ENCODE measurements at regions not wholly inside any gene's neighbourhood (a gene's known extent, or its start where the extent isn't known, plus 50 kb on each side); places are given as distances from the start of the nearest gene placed in this dataset.
A peak's percentile ranks its signal among the peaks of the same experiment; 100 is the strongest.
"Not testable (repeated sequence)": the region's sequence is repeated elsewhere in the genome, so short reads cannot be mapped to it uniquely, and the experiment has no call there.

- no peak for DNase-seq (ENCODE audit: low read depth, low spot score)
Observed at GRCh38 chr2:236825989-236826510, 256.4 kb downstream of the ACKR3 start.

- DNase-seq (ENCODE audit: low read depth, low spot score), result no peak
Observed at GRCh38 chr2:236826606-236827156, 257.1 kb downstream of the ACKR3 start.

DNA sequence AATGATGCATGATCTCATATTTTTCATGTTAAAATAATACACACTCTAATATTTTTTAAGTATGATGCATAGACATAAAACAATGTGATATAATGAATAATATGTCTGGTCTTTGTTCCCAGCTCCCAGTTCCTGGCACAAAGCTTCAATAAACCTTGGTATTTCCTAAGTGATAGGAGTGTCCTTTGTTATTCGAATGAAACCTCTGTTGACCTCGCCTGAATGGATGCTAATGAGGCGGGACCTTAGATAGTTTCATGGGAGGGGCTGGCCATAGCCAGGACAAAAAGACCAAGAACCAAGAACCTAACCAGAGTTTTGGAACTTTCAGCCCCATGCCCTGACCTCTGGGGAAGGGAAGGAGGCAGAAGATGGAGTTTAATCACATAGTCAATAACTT, 257.7 kb upstream of the COPS8 start:
- DNase-seq (ENCODE audit: low read depth, low spot score), result peak; percentile 59

- no peak for DNase-seq (ENCODE audit: low read depth, low spot score)
Observed at GRCh38 chr2:236828820-236829219, 256.9 kb upstream of the COPS8 start.

GRCh38 chr2:236830926-236831325, 254.8 kb upstream of the COPS8 start:
- DNase-seq (ENCODE audit: low read depth, low spot score), result no peak

DNA sequence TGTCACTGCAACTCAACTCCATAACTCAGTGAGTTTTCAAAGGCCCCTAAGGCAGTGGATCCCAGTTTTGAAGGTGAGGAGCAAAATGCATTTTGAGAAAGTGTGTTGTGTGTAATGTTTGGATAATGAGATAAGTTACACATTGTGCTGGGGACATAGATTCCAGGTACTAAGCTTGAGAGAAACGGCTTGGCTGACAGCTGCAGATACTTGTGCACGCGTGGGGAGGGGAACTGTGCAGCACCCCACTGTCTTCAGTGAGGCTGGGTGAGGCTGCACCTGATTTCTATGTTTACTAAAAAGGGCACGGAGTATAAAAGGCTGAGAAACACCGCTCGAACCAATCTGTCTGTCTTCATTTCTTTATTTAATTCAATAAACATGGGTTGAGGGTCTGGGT, 254.0 kb upstream of the COPS8 start:
- no peak for DNase-seq (ENCODE audit: low read depth, low spot score)

DNA sequence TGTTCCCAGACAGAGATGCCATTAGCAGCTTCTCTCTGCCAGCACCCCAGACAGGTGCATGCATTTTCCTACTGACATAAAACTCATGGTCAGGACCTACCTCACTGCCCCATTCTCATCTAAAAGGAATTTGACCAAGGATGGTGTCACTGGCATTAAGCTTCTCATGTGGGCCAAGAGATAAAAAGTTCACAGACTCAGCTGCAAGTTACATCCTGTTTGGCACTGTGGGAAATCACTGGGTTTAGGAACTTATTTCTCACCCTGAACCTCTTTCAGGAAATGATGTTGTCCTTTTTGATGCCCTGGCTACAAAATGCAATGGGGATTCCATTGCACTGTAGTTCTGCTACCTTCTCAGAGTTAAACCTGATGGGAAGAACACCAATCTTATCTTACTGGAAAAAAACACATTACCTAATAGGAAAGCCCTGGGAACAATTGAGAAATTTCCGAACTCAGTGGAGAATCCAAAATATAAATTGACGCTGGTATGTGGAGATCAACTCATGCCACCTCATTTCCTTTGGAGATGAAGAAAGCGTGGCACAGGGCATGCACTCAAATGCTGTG, 252.1 kb upstream of the COPS8 start:
- DNase-seq (ENCODE audit: low read depth, low spot score), result no peak

DNA sequence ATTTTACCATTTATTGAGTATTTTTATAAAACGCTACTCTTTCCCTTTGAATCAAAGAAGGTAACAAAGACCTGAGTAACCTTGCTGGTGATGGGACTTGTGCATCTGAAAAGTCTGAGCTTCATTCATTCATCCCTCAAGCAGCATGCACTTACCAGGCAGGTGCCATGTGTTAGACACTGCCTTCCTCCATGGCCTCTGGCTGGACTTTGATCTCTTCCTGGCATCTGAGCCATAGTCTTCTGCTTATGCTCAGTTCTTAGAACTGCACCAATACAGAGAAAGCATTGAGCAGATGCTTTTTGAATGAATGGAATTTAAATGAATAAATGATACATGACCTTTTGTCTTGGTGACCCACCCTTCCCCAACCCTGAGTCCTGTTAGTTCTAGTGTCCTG, 251.4 kb upstream of the COPS8 start:
- no peak for DNase-seq (ENCODE audit: low read depth, low spot score)

DNA sequence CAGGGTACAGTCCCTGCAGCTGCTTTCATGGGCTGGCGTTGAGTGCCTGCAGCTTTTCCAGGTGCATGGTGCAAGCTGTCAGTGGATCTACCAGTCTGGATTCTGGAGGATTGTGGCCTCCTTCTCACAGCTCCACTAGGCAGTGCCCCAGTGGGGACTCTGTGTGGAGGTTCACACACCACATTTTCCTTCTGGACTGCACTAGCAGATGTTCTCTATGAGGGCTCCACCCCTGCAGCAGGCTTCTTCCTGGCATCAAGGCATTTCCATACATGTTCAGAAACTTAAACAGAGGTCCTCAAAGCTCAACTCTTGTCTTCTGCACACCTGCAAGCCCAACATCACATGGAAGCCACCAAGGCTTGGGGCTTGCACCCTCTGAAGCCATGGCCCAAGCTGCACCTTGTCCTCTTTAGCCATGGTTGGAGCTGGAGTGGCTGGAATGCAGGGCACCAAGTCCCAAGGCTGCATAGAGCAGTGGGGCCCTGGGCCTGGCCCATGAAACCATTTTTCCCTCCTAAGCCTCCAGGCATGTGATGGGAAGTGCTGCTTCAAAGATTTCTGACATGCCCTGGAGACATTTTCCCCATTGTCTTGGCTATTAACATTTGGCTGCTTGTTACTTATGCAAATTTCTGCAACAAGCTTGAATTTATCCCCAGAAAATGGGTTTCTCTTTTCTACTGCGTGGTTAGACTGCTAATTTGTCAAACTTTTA, 250.2 kb upstream of the COPS8 start:
- no peak for DNase-seq (ENCODE audit: low read depth, low spot score)

- not testable (repeated sequence) for DNase-seq (ENCODE audit: low read depth, low spot score)
Observed at GRCh38 chr2:236836028-236836427, 249.7 kb upstream of the COPS8 start.

- no peak for DNase-seq (ENCODE audit: low read depth, low spot score)
Observed at GRCh38 chr2:236840215-236840614, 245.5 kb upstream of the COPS8 start.

DNA sequence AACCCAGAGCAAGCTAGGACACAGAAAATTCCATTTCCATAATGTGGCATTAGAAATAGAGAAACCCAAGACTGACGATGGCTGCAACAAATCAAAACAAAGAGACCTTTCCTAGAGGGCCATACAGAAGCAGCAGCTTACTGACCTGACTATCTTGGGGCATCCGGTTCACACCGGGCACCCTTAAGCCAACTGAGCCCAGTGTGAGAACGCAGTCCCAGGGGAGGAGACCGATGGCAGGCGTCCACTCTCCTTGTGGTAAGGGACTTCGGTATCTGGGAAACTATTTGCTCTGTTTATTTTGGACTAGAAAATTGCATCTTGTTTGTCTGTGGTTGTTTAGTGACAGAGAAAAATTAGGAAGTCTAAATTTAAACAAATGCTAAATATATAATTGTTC, 244.8 kb upstream of the COPS8 start:
- no peak for DNase-seq (ENCODE audit: low read depth, low spot score)

DNA sequence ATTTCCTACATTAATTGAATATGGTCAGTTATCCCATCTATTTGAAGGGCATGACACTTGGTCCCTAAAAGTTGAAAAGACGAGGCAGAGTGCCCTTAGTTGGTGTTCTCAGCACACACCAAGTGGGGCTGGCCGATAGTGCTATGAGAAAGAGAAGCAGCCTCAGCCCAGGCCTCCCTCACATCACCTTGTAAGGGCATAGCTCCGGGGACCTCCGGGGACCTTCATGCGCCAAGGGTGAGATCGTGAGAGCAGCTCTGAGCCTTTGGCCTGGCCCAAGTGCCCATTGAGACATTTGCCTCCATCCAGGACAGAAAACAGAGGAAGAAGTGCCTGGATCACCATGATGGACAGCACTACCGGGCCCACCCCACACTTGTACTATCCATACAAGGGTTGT, 244.3 kb upstream of the COPS8 start:
- no peak for DNase-seq (ENCODE audit: low read depth, low spot score)

DNA sequence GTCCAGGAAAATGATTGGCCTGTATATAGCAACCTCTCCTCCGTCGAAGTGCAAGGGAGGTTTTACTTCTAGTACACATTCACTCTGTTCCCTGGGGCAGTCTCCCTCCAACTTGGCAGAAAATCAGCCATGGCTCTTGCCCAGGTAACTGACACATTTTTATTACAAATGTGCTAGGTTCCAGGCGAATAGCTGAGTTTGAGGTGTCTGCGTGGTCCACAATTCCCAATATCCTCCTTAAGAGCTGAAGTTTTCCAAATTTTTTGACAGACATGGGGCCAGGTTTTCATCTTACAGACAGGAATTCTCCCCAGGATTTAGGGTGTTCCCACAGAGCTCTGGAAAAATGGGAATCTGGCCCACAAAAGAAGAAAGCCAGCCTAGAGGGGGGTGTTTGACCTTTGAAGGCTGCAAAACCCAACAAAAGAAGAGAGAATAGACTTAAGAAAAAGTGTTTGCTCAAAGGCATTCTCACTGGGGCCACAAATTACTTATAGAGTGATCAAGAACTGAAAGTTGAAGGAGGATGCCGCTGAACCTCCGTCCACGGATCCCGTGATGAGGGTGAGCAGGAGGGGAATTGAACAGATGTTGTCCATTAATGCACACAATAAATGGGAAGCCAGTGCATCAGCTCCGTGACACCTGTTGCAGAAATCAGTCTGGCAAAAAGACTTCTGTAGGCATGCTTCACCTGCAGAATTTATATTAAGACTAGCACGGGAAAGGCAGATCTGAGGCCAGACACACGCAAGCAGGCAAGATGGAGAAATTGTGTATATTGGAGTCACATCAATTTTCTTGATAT, 242.3 kb upstream of the COPS8 start:
- no peak for DNase-seq (ENCODE audit: low read depth, low spot score)

GRCh38 chr2:236844711-236845110, 241.0 kb upstream of the COPS8 start:
- DNase-seq (ENCODE audit: low read depth, low spot score), result no peak

DNA sequence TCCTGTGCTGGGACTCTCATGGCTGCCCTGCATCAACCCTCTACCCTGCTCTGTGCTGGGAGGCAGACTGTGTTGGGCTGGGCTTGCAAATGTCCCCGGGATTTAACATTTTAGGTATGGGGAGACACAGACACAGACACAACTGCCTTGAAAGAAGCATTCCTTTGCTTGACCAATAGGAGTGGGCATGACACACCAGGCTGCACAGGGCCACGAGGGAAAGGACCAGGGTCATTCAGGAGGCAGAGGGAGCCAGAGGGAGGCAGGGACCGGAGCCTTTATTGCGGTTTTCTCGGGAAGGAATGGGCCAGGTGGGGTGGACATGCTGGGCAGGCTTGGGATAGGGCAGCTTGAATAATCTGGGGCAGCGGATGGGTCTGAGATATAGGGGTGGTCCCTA, 238.7 kb upstream of the COPS8 start:
- no peak for DNase-seq (ENCODE audit: low read depth, low spot score)

DNA sequence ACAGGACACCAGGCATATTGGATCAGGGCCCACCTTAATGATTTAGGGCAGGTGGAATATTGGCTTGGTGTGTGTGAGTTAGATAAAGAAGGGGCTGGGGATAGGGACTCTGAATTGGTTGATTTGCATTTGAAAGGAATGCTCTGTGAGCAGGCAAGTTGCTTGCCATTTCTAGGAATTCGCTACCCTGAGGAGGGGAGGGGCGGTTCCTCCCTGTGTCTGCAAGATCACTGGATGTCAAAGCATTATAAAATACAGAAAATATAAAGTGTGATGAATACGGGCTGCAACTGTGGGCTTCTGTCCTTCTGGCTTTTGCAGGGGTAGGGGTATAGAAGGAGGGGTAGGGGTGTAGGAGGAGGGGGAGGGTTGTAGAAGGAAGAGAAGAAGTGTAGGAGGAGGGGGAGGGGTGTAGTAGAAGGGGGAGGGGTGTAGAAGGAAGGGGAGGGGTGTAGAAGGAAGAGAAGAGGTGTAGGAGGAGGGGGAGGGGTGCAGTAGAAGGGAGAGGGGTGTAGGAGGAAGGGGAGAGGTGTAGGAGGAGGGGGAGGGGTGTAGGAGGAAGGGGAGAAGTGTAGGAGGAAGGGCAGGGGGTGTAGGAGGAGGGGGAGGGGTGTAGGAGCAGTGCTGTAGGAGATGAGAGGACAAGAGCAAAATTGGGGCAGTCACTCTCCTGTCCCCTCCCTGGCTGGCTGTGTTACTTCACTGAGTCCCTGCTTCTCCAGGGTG, 238.0 kb upstream of the COPS8 start:
- DNase-seq (ENCODE audit: low read depth, low spot score), result peak; percentile 89

DNA sequence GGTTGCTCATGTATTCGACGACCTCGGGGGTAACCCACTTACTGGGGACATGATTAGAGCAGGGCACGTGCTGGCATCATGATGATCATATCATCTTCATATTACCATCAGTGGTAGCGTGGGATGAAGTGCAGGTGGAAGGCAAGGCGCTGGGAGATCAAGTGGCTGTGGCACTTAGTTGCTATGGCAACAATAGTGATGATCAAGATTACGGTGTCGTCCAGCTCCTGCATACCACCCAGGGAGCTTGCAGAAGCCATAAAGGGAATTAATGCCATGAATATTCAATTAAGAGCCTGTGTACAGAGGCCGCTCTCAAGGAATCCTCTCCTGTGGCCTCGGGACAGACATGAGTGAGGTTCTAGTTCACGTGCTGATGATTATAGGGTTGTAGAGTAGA, 237.2 kb upstream of the COPS8 start:
- no peak for DNase-seq (ENCODE audit: low read depth, low spot score)

- no peak for DNase-seq (ENCODE audit: low read depth, low spot score)
Observed at GRCh38 chr2:236849508-236849907, 236.2 kb upstream of the COPS8 start.

GRCh38 chr2:236849940-236850339, 235.7 kb upstream of the COPS8 start:
- no peak for DNase-seq (ENCODE audit: low read depth, low spot score)

- DNase-seq (ENCODE audit: low read depth, low spot score), result no peak
Observed at GRCh38 chr2:236851187-236851586, 234.5 kb upstream of the COPS8 start.
